ENCODE measurements at regions not wholly inside any gene's neighbourhood (a gene's known extent, or its start where the extent isn't known, plus 50 kb on each side); places are given as distances from the start of the nearest gene placed in this dataset.
"Not testable (repeated sequence)": the region's sequence is repeated elsewhere in the genome, so short reads cannot be mapped to it uniquely, and the experiment has no call there.

DNA sequence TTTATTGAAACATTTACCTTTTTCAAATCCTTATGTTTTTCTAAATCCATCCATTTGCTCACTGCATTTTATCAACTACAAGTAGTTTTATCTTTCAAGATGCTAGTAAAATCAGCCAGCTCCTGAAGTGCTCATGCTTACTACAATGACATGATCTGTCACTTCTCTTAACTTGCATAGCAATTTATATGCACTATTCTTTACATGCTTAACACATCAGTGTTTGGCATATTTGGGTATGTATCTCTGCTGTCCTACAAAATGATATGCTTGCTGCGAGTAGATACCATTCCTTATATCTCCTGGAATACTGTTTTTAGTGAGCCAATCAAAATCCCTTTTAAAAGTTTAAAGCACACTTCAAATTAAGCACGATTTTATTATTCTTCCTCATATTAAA, 2726.8 kb downstream of the PCDH7 start:
- DNase-seq (ENCODE audit: low spot score), result no peak
- in situ Hi-C loops (cut with HindIII; ENCODE audit: low sequenced_read_pairs), result no loop called here

DNA sequence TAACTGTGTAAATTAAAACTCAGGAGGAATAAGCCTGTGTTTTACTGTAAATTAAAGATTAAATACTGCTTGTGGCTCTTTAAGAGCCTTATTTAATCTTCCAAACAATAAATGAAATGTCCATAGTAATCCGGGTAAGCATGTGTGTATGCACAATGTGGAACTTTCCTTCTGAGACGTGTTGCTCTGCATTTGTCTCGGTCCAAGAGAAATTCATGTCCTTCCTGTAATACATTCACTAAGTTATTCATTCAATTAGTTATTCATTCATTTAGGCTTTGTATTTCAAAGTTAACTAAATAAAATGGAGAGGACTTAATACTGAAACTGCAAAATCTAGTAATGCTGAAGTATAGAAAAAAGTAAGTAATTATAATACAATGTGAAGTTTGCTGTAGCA, 2728.8 kb downstream of the PCDH7 start:
- in situ Hi-C loops (cut with HindIII; ENCODE audit: low sequenced_read_pairs), result no loop called here
- no peak for DNase-seq (ENCODE audit: low spot score)

DNA sequence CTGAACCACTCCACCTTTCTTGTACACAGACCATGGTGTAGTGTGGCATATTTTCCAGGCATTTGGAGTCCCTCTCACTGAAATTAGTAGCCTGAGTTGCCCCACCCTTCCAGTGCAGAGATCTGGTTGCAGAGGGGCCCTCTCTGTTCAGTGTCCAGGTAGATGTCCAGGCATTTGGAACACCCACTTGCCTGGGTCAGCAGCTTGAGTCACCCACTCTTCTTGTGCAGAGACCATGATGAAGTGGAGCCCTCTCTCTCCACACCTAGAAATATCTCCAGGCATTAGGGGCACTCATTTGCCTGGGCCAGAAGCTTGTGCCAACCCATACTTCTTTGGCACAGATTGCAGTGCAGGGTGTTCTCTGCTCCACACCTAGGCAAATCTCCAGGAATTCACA, 2733.3 kb downstream of the PCDH7 start:
- DNase-seq (ENCODE audit: low spot score), result no peak
- in situ Hi-C loops (cut with HindIII; ENCODE audit: low sequenced_read_pairs), result no loop called here

DNA sequence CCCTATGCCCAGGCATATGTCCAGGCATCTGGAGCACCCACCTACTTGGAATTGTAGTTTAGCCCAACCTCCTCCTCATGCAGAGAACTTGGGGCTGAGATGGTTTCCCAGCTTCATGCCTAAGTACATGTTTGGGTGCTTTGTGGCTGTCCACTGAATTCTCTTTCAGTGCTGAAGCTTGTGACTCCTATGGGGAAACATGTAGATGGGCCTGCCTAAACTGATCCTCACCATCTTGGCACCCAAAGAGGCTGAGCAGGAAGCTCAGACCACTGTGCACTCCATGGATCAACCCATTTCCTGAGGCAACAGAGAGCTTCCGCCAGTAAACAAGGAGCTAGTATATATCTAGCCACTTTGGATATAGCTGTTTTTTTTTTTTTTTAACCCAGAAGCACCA, 2733.7 kb downstream of the PCDH7 start:
- in situ Hi-C loops (cut with HindIII; ENCODE audit: low sequenced_read_pairs), result no loop called here
- no peak for DNase-seq (ENCODE audit: low spot score)

DNA sequence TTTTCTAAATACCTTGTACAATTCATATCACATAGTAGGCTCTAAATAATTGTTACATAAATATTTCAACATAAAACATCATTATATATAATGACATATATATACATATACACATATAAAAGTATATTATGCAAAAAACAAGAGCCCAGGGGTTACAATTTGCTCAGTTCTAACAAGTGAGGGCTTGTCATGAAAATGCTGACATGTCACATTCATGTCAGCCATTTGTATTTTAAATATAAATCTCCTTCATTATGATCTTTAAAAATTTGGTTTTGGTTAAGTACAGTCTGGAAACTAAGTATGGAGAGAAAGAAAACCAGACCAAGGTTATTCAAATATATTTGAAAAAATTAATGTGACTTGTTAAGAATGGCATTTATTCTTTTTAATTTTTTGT, 2745.4 kb downstream of the PCDH7 start:
- in situ Hi-C loops (cut with HindIII; ENCODE audit: low sequenced_read_pairs), result no loop called here

DNA sequence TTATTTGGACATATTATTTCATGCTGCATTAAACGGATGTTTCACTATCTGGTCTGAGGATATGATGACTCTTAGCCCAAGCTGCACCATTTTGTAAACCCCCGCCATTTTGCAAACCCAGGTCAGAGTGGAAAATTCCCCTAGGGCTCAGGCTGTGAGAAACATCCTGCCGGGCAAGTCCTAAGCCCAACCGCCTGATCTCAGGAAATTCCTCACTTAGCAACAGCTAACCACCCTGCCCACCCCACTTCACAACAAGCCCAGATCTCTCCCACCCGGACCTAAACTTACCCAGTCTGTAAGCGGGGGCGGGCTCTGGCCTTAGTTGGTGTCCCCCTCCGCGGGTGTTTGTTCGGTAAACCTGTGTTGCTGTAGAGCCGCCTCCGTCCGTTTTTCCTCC, 2747.1 kb downstream of the PCDH7 start:
- in situ Hi-C loops (cut with HindIII; ENCODE audit: low sequenced_read_pairs), result no loop called here
- no peak for DNase-seq (ENCODE audit: low spot score)

More for the DNA sequence above, 2745.4 kb downstream of the PCDH7 start:
- no peak for DNase-seq (ENCODE audit: low spot score)

DNA sequence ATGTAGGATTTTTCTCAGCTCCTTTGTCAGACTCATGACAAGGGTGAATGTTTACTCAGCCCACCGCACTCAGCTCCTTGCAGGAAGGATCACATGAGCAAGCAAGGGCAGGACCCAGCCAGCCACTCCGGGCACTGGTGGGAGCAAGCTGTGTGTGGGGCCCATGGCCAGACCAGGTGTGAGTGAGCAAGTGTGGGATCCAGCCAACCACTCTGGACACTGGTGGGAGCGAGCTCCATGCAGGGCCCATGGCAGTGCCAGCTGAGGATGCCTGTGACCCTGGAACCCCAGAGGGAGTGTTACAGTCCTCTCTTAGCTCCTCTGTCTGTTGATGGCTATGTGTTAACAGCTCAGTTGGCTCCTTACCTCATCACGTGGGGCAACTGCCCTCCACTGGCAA, 2750.6 kb downstream of the PCDH7 start:
- in situ Hi-C loops (cut with HindIII; ENCODE audit: low sequenced_read_pairs), result no loop called here
- no peak for DNase-seq (ENCODE audit: low spot score)

DNA sequence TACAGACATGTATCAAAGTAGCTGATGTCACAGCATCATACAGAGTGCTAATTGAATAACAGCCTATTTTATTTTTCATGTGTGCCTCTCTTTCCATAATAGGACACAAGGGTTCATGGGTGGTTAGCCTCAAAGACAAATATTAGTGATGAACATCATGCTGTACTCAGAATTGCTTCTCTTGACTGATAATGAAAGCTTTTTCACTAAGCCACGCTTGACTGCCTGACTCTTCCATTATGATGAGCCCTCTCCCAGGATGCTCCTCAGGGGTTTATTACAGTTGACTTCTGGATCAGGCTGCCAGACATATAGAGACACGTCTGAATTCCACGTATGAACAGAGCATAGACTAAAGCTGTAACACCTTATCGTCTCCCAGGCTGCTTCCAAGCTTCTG, 2757.5 kb downstream of the PCDH7 start:
- in situ Hi-C loops (cut with HindIII; ENCODE audit: low sequenced_read_pairs), result no loop called here

DNA sequence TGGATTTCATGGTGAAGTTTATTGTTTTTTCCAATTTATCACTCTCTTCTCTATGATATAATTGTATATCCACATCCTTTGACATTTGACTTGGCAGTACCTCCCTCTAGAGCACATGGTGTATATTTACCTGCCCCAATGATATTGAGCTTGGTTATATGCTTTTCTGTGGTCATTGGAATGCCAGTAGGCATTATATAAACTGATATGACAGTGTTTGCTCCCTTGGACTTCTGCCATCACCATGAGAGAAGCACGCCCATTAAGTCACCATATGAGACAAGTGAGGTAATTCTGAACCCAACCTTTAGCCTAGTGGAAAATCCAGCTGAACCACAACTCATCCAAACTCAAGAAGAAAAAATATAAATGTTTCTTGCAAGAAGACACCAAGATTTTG, 2761.5 kb downstream of the ARAP2 start:
- in situ Hi-C loops (cut with HindIII; ENCODE audit: low sequenced_read_pairs), result no loop called here
- DNase-seq (ENCODE audit: low spot score), result no peak

More for the DNA sequence above, 2757.5 kb downstream of the PCDH7 start:
- DNase-seq (ENCODE audit: low spot score), result no peak

DNA sequence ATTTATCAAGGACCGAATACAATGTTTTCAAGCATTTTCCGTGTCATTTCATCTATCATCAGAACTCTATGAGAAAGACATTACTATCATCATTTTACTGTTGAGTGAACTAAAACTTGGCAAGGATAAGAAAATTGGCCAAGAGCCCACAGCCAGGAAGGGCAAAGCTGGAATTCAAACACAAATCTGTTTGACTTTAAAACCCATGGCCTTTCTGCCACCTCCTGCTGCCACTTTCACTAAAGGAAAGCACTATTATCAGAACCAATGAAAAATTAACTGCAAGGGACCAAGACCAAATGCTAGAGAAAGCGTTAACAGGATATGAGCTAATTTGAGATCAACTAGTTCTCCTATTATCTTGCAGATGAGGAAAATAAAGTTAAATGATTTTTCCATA, 2759.2 kb downstream of the ARAP2 start:
- DNase-seq (ENCODE audit: low spot score), result no peak
- in situ Hi-C loops (cut with HindIII; ENCODE audit: low sequenced_read_pairs), result no loop called here

DNA sequence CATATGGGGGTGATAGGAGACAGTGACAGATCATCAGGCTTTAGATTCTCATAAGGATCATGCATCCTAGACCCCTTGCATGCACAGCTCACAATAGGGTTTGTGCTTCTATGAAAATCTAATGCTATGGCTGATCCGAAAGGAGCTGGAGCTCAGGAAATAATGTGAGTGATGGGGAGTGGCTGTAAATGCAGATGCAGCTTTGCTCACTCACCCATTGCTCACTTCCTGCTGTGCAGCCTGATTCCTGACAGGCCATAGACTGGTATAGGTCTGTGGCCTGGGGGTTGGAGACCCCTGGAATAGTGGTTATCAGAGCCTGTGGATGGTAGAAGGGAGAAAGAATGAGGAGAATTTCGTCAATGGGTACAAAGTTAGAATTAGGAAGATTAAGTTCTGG, 2751.1 kb downstream of the ARAP2 start:
- in situ Hi-C loops (cut with HindIII; ENCODE audit: low sequenced_read_pairs), result no loop called here
- no peak for DNase-seq (ENCODE audit: low spot score)

DNA sequence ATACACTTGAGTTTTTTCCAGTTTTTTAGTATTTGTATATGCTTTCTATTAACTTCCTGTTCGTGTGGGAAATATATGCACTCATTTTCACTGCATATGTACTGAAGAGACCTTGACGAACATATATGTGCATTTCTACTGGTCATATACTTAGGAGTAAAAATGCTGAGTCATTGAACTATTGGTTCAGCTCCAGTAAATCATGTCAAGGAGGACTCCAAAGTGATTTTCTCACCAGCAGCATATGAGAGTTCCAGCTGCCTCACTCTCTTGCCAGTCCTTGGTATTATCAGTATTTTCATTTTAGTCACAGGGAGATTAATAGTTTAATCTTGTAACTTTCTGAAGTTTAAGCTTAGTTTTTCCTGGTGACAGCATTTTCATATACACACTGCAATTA, 2750.2 kb downstream of the ARAP2 start:
- in situ Hi-C loops (cut with HindIII; ENCODE audit: low sequenced_read_pairs), result no loop called here
- no peak for DNase-seq (ENCODE audit: low spot score)

DNA sequence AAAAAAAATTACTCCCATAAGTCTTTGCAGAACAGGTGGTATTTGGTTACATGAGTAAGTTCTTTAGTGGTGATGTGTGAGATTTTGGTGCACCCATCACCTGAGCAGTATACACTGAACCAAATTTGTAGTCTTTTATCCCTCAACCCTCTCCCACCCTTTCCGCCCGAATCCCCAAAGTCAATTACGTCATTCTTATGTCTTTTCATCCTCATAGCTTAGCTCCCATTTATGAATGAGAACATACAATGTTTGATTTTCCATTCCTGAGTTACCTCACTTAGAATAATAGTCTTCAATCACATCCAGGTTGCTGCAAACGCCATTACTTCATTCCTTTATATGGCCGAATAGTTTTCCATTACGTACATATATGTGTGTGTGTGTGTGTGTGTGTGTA, 2742.7 kb downstream of the ARAP2 start:
- in situ Hi-C loops (cut with HindIII; ENCODE audit: low sequenced_read_pairs); DNase-seq (ENCODE audit: low spot score): not testable (repeated sequence)

DNA sequence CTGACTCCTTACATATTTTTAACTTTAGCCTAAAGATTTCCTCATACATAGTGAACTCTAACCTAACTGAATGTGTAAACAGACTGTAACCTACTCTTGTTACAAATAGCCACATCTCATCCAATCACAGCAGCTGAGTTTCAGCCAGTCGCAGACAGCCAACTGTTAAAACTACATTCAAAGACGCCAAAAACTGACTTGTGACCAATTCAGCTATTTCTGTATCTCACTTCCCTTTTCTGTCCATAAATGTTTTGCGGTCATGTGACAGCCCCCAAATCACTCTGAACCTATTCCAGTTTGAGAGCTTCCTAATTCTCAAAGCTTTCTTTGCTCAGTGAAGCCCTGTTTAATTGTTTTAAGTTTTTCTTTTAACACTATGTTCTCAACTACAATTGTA, 2731.9 kb downstream of the ARAP2 start:
- in situ Hi-C loops (cut with HindIII; ENCODE audit: low sequenced_read_pairs), result no loop called here
- DNase-seq (ENCODE audit: low spot score), result no peak

DNA sequence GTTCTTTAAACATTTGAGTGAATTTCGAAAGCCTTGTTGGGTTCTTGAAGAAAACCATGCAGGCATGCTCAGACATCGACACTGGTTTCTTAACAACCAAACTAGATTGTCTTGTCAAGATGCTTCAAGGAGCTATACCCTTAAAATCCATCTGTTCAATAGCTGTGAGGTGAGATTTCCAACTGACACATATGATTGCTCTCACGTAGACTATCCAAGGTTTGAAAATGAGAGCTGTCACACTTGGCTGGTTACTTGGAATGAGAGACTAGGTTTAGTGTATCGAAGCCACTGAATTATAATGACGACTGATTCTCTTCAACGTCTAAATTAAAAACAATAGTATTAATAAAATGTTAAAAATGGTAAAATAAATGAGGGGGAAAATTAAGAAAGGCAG, 2725.5 kb downstream of the ARAP2 start:
- in situ Hi-C loops (cut with HindIII; ENCODE audit: low sequenced_read_pairs), result no loop called here
- DNase-seq (ENCODE audit: low spot score), result no peak

DNA sequence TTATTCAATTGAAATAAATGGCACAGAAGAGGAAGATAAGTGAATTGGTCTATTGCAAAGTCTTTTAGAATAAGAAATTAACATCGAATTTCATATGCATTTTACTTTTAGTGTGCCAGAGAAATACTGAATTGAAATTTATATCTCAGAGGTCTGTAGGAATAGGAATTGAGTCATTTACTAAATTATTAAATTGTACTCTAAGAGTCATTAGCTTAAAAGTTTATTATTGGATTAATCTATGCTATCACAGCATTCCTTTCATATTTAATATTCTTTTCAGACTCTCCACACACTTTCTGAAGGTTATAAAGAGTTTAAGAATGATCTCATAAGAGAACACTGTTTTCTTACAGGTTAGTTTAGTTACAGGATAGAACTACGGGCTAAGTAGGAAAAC, 2711.5 kb downstream of the ARAP2 start:
- DNase-seq (ENCODE audit: low spot score), result no peak
- in situ Hi-C loops (cut with HindIII; ENCODE audit: low sequenced_read_pairs), result no loop called here

DNA sequence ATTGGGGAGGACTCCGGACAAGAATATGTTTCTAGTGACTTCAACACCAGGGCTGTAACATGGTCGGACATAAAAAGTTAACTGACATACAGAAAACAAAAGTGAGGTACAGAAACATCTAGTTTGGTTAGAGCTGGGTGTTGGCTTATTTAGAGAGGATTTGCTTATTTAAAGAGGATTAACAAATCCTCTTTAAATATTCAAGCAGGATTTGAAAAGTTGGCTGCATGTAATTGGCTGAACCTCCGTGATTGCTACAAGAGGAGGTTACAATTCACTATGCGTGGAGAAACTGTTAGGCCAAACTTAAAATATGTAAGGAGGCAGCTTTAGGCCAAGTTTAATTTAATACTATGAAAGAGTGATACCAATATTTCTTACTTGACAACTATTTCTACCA, 2707.4 kb downstream of the ARAP2 start:
- in situ Hi-C loops (cut with HindIII; ENCODE audit: low sequenced_read_pairs), result no loop called here
- no peak for DNase-seq (ENCODE audit: low spot score)

DNA sequence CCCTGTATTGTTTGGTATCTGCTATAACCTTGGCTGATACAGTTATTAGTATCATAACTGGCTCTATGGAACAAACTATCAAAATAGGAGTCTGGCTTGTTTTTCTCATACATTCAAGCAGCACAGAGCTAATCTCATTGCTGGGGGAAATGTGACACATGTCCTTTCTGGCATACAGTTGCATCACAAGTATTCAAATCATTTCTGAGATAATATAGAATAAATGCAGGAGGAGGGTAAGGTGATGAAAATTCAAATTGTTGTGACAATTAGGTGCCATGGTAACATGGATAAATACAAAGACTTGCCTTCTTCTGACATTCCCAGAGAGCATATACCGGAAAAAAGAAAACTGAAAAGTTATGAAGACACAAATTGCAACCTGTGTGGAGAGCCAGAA, 2706.8 kb downstream of the ARAP2 start:
- in situ Hi-C loops (cut with HindIII; ENCODE audit: low sequenced_read_pairs), result no loop called here
- DNase-seq (ENCODE audit: low spot score), result no peak

DNA sequence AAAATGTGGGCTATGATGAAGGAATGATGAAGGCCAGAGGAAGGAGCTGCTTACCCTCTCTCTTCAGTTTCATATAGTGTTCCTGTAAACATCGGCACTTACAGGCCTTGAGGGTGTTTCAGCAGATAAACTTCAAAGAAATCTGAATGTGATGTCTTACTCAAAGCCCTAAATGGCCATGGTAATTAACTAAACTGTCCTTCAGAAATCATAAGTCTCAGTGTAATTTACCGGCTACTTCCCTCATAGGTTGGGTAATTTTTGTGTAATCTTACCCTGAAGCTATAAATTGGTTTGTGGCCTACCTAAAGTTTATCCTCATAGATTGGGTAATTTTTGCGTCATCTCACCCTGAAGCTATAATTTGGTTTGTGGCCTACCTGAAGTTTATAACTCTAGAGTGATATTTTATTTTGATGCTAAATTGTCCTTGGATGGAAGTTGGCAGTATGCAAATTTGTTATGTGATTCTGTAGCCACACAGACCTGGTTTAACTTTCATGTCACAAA, 2700.3 kb downstream of the ARAP2 start:
- no peak for DNase-seq (ENCODE audit: low spot score)
- in situ Hi-C loops (cut with HindIII; ENCODE audit: low sequenced_read_pairs), result no loop called here

DNA sequence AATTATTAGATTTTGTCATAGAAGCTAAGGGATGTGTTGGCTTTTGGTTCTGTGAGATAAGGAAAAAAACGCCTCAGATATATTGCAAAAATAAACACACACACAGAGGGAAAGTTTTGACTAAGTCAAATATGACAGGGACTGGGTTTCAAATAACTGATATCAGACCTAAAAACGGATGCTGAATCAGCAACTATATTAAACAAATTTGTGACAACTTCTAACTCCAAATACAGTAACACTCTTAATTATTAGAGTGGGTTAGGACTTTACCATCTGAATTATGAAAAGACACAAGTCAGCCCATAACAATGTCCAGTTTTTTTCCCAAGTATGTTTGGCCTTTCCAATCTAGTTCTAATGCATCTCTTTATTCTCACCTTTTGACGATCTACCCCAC, 2693.1 kb downstream of the ARAP2 start:
- in situ Hi-C loops (cut with HindIII; ENCODE audit: low sequenced_read_pairs), result no loop called here
- no peak for DNase-seq (ENCODE audit: low spot score)

DNA sequence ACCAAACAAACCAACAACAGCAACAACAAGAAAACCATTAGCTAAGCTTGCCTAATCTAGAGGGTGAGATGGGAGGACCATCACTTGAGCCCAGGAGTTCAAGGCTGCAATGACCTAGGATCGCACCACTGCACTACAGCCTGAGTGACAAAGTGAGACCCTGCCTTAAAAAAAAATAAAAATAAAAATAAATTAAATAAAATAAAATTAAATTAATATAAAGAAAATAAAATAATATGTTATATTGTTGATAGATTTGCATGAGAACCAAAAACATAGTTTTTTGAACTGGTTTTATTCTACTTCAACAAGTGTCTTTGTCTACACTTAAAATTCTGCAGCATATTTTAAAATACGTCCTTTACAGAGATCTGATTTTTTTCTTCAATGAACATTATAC, 2683.1 kb downstream of the ARAP2 start:
- DNase-seq (ENCODE audit: low spot score), result no peak
- in situ Hi-C loops (cut with HindIII; ENCODE audit: low sequenced_read_pairs), result no loop called here

DNA sequence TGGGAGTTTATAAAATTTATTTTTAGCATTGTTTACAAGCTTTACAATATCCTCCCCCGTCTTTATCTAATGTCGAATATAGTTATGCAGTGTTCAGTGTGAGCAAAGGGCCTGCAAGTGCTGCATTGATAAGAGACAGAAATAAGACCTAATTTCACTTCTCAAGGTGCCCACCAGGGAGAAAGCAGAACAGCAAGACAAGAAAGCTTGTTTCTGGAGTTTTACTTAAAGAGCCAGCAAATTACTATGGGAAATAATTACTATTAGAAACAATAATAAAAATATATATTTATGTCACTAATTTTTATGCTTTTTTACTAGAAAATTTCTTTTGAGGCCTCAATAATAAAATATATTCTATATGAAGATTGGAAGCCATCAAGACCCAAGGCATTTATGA, 2677.7 kb downstream of the ARAP2 start:
- DNase-seq (ENCODE audit: low spot score), result no peak
- in situ Hi-C loops (cut with HindIII; ENCODE audit: low sequenced_read_pairs), result no loop called here

All from G401 (cell line).